Vagina (tissue), 2 donors: ENCODE measurements at regions not wholly inside any gene's neighbourhood (a gene's known extent, or its start where the extent isn't known, plus 50 kb on each side); places are given as distances from the start of the nearest gene placed in this dataset.

Source experiments
- CTCF ChIP-seq, 3 experiments: fragments of 450-650 bp in 2 of 3; fragments of 200-600 bp in 1 of 3; sonication (generic) in 1 of 3; IDR thresholded peaks; one replicate each; pipeline ENCODE4 v1.5.1; 2017 to 2019; ENCODE audit warnings: antibody characterized with exemption in 3 of 3, mild to moderate bottlenecking in 2 of 3, moderate library complexity in 2 of 3
- POLR2A ChIP-seq, 2 donors: fragments of 450-650 bp; IDR thresholded peaks; one replicate each; pipeline ENCODE4 v1.6.1; 2017; ENCODE audit warnings: antibody characterized with exemption in 2 of 2, mild to moderate bottlenecking in 2 of 2, moderate library complexity in 2 of 2
- POLR2AphosphoS5 ChIP-seq, 2 donors: sonication (generic); formaldehyde crosslinking; IDR thresholded peaks; one replicate each; pipeline ENCODE4 v1.9.0; 2017; ENCODE audit warnings: antibody characterized with exemption in 2 of 2, mild to moderate bottlenecking in 2 of 2, low read depth in 1 of 2; ENCODE audit not compliant: insufficient read depth in 1 of 2

- TF ChIP-seq POLR2A (IDR thresholded peaks at IDR 0.05): no peak
- no peak for TF ChIP-seq CTCF (IDR thresholded peaks at IDR 0.05)
- TF ChIP-seq POLR2AphosphoS5 (IDR thresholded peaks at IDR 0.05; ENCODE audit: insufficient read depth in 1 of 2, low read depth in 1 of 2): no peak
These were observed 130.6 kb upstream of the KCNJ16 start for GRCh38 chr17:69944406-69944805.
